Transverse colon (tissue), 4 donors: ENCODE measurements at regions not wholly inside any gene's neighbourhood (a gene's known extent, or its start where the extent isn't known, plus 50 kb on each side); places are given as distances from the start of the nearest gene placed in this dataset.

Experiments
- CTCF ChIP-seq, 5 experiments: fragments of 200-600 bp in 3 of 5; fragments of 450-650 bp in 2 of 5; sonication (generic) in 3 of 5; IDR thresholded peaks; 1 replicate in 2 of 5; 2 replicates in 3 of 5; pipeline ENCODE4 v1.5.1; 2016 to 2017; ENCODE audit warnings: antibody characterized with exemption in 5 of 5, inconsistent platforms in 3 of 5, mild to moderate bottlenecking in 2 of 5, moderate library complexity in 1 of 5
- POLR2A ChIP-seq: fragments of 450-650 bp; IDR thresholded peaks from one replicate; pipeline ENCODE4 v1.6.1; 2016; ENCODE audit warnings: antibody characterized with exemption, mild to moderate bottlenecking, moderate library complexity
- POLR2AphosphoS5 ChIP-seq, 3 donors: sonication (generic); formaldehyde crosslinking; IDR thresholded peaks; one replicate each; pipeline ENCODE4 v1.6.1; 2016; ENCODE audit warnings: antibody characterized with exemption in 3 of 3

GRCh38 chr20:17024513-17025119 lies 202.2 kb upstream of the PCSK2 start:
- TF ChIP-seq CTCF (IDR thresholded peaks at IDR 0.05) (no peak), POLR2A (no peak), POLR2AphosphoS5 (IDR thresholded peaks at IDR 0.05) (no peak)
